OCI-LY1 (cell line): ENCODE measurements at regions not wholly inside any gene's neighbourhood (a gene's known extent, or its start where the extent isn't known, plus 50 kb on each side); places are given as distances from the start of the nearest gene placed in this dataset.

Experiments
- EZH2 ChIP-seq: fragments of 200-600 bp; sonication (generic), shearing (Covaris generic); IDR thresholded peaks from 2 replicates; pipeline ENCODE4 v1.8.0; 2017; ENCODE audit warnings: borderline replicate concordance, mixed run types, mild to moderate bottlenecking, antibody characterized with exemption, low read length, moderate library complexity, mixed read lengths
- TF ChIP-seq, protein P1 (sequence below): fragments of 200-600 bp; sonication (generic), shearing (Covaris generic); IDR thresholded peaks from 2 replicates; pipeline ENCODE4 v1.5.1; 2017; ENCODE audit warnings: mild to moderate bottlenecking, antibody characterized with exemption, low read length, moderate library complexity, mixed read lengths

GRCh38 chr7:18189500-18190126 lies 162.0 kb upstream of the PRPS1L1 start:
- TF ChIP-seq, protein P1, sequence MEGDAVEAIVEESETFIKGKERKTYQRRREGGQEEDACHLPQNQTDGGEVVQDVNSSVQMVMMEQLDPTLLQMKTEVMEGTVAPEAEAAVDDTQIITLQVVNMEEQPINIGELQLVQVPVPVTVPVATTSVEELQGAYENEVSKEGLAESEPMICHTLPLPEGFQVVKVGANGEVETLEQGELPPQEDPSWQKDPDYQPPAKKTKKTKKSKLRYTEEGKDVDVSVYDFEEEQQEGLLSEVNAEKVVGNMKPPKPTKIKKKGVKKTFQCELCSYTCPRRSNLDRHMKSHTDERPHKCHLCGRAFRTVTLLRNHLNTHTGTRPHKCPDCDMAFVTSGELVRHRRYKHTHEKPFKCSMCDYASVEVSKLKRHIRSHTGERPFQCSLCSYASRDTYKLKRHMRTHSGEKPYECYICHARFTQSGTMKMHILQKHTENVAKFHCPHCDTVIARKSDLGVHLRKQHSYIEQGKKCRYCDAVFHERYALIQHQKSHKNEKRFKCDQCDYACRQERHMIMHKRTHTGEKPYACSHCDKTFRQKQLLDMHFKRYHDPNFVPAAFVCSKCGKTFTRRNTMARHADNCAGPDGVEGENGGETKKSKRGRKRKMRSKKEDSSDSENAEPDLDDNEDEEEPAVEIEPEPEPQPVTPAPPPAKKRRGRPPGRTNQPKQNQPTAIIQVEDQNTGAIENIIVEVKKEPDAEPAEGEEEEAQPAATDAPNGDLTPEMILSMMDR = no peak
- TF ChIP-seq EZH2 = no peak
